ENCODE measurements at regions not wholly inside any gene's neighbourhood (a gene's known extent, or its start where the extent isn't known, plus 50 kb on each side); places are given as distances from the start of the nearest gene placed in this dataset.

DNA sequence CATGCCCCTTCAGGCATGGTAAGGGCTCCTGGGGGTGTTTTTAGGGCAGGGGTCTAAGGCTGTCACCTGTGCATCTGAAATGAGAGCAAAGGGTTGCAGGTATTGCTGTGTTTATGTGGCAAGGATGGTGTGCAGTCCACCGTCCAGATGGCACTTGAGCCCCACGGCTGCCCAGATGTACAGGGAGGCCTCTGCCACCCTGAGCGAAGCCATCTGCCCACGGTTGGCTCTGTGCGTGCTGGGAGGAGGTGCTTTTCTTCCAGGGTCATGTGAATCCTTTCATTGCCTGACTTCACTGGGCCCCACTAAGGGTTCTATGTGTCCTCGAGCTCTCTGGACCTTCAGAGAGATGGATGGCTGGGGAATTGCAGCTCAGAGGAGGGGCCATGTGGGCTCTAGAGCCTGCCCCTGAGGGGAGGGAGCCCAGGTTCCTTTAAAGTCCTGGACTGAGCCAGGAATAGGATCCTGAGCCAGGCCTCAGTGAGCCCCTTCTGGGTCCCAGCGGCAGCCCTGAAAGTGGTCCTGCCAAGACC, 89.9 kb downstream of the CTTN start:
- TF ChIP-seq, protein P1, sequence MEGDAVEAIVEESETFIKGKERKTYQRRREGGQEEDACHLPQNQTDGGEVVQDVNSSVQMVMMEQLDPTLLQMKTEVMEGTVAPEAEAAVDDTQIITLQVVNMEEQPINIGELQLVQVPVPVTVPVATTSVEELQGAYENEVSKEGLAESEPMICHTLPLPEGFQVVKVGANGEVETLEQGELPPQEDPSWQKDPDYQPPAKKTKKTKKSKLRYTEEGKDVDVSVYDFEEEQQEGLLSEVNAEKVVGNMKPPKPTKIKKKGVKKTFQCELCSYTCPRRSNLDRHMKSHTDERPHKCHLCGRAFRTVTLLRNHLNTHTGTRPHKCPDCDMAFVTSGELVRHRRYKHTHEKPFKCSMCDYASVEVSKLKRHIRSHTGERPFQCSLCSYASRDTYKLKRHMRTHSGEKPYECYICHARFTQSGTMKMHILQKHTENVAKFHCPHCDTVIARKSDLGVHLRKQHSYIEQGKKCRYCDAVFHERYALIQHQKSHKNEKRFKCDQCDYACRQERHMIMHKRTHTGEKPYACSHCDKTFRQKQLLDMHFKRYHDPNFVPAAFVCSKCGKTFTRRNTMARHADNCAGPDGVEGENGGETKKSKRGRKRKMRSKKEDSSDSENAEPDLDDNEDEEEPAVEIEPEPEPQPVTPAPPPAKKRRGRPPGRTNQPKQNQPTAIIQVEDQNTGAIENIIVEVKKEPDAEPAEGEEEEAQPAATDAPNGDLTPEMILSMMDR (conservative IDR thresholded peaks at IDR 0.05 in 1 of 2, IDR thresholded peaks at IDR 0.05 in 1 of 2; ENCODE audit: low read depth in 1 of 2, low read length in 2 of 2) = no peak
- TF ChIP-seq EZH2 (IDR thresholded peaks at IDR 0.05; ENCODE audit: low read length, missing control alignments) = no peak
